Parathyroid adenoma (tissue), 2 donors: ENCODE measurements at regions not wholly inside any gene's neighbourhood (a gene's known extent, or its start where the extent isn't known, plus 50 kb on each side); places are given as distances from the start of the nearest gene placed in this dataset.
"Not testable (repeated sequence)": the region's sequence is repeated elsewhere in the genome, so short reads cannot be mapped to it uniquely, and the experiment has no call there.

Experiments used
- H2AFZ ChIP-seq: fragments of 300-600 bp; sonication (generic); one replicate; pipeline ENCODE4 v1.7.0; 2017; ENCODE audit warnings: antibody characterized with exemption, mild to moderate bottlenecking
- H3K27ac ChIP-seq: fragments of 300-600 bp; sonication (generic); one replicate; pipeline ENCODE4 v1.7.0; 2017
- H3K27me3 ChIP-seq: fragments of 300-600 bp; sonication (generic); one replicate; pipeline ENCODE4 v1.7.0; 2017; ENCODE audit warnings: low read length; ENCODE audit not compliant: control insufficient read depth, insufficient read depth
- H3K36me3 ChIP-seq: fragments of 300-600 bp; sonication (generic); one replicate; pipeline ENCODE4 v1.7.0; 2017; ENCODE audit warnings: low read length; ENCODE audit not compliant: control insufficient read depth, insufficient read depth
- H3K4me1 ChIP-seq: fragments of 300-600 bp; sonication (generic); one replicate; pipeline ENCODE4 v1.7.0; 2017; ENCODE audit warnings: control low read depth
- H3K4me2 ChIP-seq: fragments of 300-600 bp; sonication (generic); one replicate; pipeline ENCODE4 v1.7.0; 2017; ENCODE audit warnings: low read length
- H3K4me3 ChIP-seq: fragments of 300-600 bp; sonication (generic); one replicate; pipeline ENCODE4 v1.7.0; 2017; ENCODE audit warnings: low read depth, low read length
- H3K79me2 ChIP-seq: fragments of 300-600 bp; sonication (generic); one replicate; pipeline ENCODE4 v1.7.0; 2017; ENCODE audit warnings: control low read depth
- H3K9ac ChIP-seq: fragments of 300-600 bp; sonication (generic); one replicate; pipeline ENCODE4 v1.7.0; 2017; ENCODE audit warnings: mild to moderate bottlenecking
- H3K9me3 ChIP-seq: fragments of 300-600 bp; sonication (generic); one replicate; pipeline ENCODE4 v1.7.0; 2017; ENCODE audit warnings: low read length; ENCODE audit not compliant: control insufficient read depth
- TF ChIP-seq, protein P1 (sequence below): fragments of 300-600 bp; sonication (generic); IDR thresholded peaks from one replicate; pipeline ENCODE4 v1.7.0; 2017; ENCODE audit warnings: antibody characterized with exemption, mild to moderate bottlenecking
- donor health status: primary hyperparathyroidism.

DNA sequence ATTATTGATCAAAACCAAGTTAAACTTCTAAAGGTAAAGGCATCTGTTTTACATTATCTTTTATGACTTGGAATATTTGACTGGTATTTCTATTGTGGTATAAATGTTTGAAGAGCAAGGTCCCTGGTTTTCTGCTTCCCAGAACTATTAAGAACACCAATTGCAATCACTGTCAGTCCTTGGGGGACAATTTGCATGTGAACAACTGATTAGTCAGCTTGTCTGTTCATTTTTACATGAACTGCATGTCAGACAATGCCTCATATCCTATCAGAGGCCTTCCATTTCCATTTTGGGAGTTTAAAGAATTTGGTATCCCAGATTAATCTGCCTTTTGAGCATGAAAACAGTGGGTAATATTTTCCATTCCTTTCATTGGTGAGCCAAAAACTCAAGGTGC is 654.9 kb upstream of the USP24 start:
- Histone ChIP-seq H3K4me1 (peaks cover 4% of the 10 kb centered on the region), H3K27me3 (no peaks in the 10 kb centered on the region), H3K27ac (no peak overlapping the region), H2AFZ (no peak overlapping the region), H3K9ac (no peak overlapping the region), H3K4me2 (no peak overlapping the region), H3K79me2 (no peaks in the 10 kb centered on the region), H3K9me3 (no peaks in the 10 kb centered on the region), H3K36me3 (no peaks in the 10 kb centered on the region), H3K4me3 (no peak overlapping the region)
- TF ChIP-seq, protein P1, sequence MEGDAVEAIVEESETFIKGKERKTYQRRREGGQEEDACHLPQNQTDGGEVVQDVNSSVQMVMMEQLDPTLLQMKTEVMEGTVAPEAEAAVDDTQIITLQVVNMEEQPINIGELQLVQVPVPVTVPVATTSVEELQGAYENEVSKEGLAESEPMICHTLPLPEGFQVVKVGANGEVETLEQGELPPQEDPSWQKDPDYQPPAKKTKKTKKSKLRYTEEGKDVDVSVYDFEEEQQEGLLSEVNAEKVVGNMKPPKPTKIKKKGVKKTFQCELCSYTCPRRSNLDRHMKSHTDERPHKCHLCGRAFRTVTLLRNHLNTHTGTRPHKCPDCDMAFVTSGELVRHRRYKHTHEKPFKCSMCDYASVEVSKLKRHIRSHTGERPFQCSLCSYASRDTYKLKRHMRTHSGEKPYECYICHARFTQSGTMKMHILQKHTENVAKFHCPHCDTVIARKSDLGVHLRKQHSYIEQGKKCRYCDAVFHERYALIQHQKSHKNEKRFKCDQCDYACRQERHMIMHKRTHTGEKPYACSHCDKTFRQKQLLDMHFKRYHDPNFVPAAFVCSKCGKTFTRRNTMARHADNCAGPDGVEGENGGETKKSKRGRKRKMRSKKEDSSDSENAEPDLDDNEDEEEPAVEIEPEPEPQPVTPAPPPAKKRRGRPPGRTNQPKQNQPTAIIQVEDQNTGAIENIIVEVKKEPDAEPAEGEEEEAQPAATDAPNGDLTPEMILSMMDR, result no peak

DNA sequence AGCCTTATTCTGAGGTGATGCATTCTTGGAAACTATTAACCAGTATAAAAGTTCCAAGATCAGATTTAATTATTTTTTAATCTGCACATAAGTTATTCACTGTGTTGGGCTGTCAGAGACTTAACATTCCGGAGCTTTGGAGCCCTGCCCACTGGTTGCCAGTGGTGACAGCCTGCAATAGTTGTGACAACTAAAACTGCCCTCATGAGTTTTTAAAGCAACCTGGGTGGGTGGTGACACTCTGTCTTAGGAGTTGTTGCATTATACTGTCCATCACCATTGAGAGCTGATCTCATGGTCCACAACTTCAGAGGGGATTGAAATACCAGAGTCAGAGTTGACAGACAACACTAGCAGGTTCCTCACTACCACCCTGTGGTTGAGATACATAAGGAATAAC is 653.9 kb upstream of the USP24 start:
- Histone ChIP-seq H3K9me3 (no peaks in the 10 kb centered on the region), H3K9ac (no peak overlapping the region), H3K4me2 (no peak overlapping the region), H3K27me3 (no peaks in the 10 kb centered on the region), H3K27ac (peak overlapping the region; percentile 44), H2AFZ (no peak overlapping the region), H3K4me3 (no peak overlapping the region), H3K79me2 (no peaks in the 10 kb centered on the region), H3K36me3 (no peaks in the 10 kb centered on the region), H3K4me1 (peaks cover 4% of the 10 kb centered on the region)
- TF ChIP-seq, protein P1, result no peak

DNA sequence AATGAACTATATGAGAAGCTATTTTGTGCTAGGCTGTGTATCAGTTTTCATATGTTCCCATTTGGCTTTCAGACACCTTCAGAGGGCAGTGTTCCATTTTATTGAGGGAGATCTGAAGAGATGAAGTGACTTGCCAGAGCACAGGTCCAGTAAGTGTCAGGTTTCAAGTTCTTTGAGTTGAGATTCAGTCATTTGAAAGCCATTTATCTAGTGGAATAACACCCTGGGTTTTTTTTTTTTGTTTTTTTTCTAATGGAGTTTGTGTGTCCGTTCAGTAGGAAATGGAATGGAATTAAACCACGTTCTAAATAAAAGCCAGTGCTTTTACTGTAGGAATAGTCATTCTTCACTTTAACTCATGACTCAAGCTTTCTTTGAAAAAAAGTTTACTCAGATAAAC is 652.9 kb upstream of the USP24 start:
- Histone ChIP-seq H3K4me1 (peaks cover 4% of the 10 kb centered on the region), H3K9me3 (no peaks in the 10 kb centered on the region), H2AFZ (no peak overlapping the region), H3K4me2 (peak overlapping the region; percentile 6), H3K27me3 (no peaks in the 10 kb centered on the region), H3K79me2 (no peaks in the 10 kb centered on the region), H3K9ac (no peak overlapping the region), H3K27ac (peak overlapping the region; percentile 22), H3K4me3 (no peak overlapping the region), H3K36me3 (no peaks in the 10 kb centered on the region)
- TF ChIP-seq, protein P1, result no peak

DNA sequence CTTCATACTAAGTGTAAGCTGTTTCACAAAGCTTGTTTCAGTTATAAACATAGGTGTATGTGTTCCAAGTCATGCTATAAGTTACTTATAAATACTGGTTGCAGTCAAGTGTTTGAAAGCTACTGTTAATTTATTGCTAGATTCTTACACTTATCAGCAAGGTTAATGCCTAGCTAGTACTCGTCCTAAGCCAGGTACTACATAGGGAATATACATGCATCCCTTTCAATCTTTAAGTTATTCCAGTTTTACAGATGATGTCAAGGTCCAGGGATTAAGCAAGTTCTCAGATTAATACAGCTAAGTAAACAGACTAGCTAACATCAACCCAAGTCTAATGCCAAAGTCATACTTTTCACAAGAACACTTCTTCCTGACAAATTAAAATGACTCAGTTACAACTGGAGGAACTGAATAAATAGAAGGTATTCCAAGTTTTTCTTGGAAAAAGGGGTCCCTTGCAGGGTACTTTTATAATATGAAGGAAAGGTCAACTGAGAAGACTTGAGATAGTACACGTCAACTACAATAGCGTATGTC is 652.2 kb upstream of the USP24 start:
- Histone ChIP-seq H3K36me3 (no peaks in the 10 kb centered on the region), H3K9ac (no peak overlapping the region), H3K27me3 (no peaks in the 10 kb centered on the region), H3K79me2 (no peaks in the 10 kb centered on the region), H3K4me2 (no peak overlapping the region), H2AFZ (no peak overlapping the region), H3K27ac (peak overlapping the region; percentile 22), H3K4me3 (no peak overlapping the region), H3K9me3 (no peaks in the 10 kb centered on the region), H3K4me1 (peaks cover 4% of the 10 kb centered on the region)
- TF ChIP-seq, protein P1, result no peak

DNA sequence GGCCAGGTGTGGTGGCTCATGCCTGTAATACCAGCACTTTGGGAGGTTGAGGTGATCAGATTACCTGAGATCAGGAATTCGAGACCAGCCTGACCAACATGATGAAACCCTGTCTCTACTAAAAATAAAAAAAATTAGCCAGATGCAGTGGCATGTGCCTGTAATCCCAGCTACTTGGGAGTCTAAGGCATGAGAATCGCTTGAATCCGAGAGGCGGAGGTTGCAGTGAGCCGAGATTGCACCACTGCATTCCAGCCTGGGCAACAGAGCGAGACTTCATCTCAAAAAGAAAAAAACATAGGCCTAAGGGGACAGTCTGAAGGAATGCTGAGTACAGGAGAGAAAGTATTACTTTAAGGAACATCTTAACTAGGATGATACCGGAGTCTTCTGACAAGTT is 650.6 kb upstream of the USP24 start:
- H3K4me1 ChIP-seq, H2AFZ ChIP-seq, H3K79me2 ChIP-seq, H3K4me2 ChIP-seq, H3K9ac ChIP-seq, H3K9me3 ChIP-seq, H3K27me3 ChIP-seq, H3K27ac ChIP-seq, H3K4me3 ChIP-seq, H3K36me3 ChIP-seq: not testable (repeated sequence)
